HG03060 (cell line): ENCODE measurements at regions not wholly inside any gene's neighbourhood (a gene's known extent, or its start where the extent isn't known, plus 50 kb on each side); places are given as distances from the start of the nearest gene placed in this dataset.
"Not testable (repeated sequence)": the region's sequence is repeated elsewhere in the genome, so short reads cannot be mapped to it uniquely, and the experiment has no call there.

Experiments used
- ATAC-seq: cut with Tn5 transposase; IDR thresholded peaks from one replicate; pipeline ENCODE4 v1.9.1; 2021; ENCODE audit warnings: low read depth, moderate number of reproducible peaks; ENCODE audit not compliant: unreplicated experiment

DNA sequence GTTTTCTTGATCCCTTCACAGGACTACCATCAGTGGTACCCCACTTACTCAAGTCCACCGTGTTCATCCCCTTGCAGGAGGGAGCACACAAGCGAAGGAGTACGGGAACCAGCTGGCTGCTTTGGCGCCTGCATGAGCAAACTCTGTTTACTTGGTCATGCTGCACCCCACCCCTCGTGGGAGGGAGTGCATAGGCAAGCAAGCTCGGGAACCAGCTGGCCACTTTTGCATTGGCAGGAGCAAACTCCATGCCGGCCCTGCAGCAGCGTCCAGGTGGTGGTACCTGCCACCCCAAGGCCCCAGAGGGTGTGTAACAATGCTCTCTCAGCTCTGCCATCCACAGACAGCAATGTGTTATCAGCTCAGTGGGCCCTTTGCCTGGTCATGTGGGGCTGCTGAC, 737.8 kb downstream of the FAM181B start:
- ATAC-seq: no peak

DNA sequence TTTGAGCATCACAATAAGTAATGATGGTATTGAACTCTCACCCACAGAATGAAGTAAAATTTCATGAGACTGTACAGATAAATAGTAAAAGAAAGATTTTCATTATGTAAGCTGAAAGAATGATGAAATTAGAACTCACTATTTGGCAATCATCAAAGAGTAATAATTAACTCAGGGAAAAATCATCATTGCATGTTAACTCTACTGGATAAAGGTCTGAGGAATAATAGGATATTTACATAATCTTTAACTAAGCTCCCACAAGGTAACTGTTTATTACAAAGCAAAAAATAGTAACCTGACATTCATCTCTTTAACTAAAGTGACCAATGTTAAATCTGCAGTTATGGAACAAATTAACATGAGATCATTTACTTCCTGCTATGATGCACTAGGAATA, 739.9 kb downstream of the FAM181B start:
- no peak for ATAC-seq

DNA sequence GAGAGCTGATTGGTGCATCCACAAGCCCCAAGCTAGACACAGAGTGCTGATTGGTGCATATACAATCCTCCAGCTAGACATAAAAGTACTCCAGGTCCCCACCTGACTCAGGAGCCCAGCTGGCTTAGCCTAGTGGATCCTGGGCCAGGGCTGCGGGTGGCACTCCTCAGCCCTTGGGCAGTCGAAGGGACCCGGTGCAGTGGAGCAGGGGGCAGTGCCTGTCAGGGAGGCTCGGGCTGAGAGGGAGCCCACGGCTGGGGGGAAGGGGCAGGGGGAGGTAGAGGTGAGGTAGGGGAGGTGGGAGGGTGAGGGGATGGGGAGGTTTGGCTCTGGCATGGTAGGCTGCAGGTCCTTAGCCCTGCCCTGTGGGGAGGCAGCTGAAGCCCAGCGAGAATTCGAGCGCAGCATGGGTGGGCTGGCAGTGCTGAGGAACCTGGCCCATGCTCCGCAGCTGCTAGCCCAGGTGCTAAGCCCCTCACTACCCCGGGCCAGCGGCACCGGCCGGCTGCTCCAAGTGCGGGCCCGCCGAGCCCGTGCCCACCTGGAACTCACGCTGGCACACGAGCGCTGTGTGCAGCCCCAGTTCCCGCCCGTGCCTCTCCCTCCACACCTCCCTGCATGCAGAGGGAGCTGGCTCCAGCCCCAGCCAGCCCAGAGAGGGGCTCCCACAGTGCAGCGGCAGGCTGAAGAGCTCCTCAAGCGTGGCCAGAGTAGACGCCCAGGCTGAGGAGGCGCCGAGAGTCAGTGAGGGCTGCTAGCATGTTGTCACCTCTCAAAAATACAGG, 742.8 kb downstream of the FAM181B start:
- no peak for ATAC-seq

DNA sequence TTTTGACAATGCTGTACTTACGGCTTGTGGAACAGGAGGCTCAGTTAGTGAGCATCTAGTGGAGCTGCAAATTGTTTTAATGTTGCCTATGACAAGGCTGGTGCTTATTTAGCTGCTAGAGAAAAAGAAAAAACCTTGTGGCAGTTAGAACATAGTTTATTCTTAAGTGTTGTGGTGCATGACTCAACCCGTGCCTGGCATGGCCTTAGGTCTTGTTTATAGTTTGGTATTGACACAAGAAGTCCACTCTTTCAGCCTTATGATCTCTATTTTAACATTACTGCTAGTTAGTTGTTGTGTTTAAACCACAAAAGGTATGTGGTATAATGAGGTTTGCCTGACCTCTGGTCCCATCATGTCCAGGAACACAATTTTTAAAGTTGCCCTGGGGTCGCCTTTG, 744.6 kb downstream of the FAM181B start:
- no peak for ATAC-seq

DNA sequence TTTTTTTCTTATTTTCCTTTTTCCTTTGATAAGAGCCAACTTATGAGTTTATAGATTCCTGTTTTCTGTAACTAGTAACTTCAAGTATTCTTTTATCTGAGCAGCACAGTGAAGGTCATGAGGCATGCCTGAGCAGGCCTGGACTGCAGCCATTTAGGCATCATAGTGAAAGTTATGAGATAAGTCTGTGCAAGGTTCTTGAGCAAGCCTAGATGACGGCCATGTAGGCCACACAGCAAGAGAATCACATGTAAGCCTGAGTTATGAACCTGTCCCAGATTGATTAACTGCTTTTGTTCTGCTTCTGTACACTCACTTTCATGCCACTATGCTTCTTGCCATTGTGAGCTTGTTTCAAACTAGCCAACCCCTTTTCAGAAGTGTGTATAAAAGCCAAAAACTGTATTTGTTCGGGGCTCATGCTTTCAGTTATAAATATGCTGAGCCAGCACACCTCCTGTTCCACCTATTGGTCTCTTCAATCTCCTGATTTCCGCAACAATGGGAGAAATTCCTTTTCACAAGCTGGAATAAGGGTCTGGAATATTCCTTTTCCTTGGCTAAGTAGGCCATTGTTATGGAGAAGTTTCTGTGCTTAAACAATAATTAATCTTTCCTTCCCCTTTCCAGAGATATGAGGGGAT, 745.7 kb downstream of the FAM181B start:
- no peak for ATAC-seq

DNA sequence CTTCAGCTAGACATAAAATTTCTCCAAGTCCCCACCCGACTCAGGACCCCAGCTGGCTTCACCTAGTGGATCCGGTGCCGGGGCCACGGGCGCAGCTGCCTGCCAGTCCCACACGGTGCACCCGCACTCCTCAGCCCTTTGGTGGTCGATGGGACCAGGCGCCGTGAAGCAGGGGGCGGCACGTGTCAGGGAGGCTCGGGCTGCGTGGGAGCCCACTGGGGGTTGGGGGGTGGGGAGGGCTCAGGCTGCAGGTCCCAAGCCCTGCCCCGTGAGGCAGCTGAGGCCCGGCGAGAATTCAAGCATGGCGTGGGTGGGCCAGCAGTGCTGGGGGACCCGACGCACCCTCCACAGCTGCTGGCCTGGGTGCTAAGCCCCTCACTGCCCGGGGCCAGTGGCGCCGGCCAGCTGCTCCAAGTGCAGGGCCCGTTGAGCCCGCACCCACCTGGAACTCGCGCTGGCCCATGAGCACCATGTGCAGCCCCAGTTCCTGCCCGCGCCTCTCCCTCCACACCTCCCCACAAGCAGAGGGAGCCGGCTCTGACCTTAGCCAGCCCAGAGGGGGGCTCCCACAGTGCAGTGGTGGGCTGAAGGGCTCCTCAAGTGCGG, 747.0 kb downstream of the FAM181B start:
- no peak for ATAC-seq

DNA sequence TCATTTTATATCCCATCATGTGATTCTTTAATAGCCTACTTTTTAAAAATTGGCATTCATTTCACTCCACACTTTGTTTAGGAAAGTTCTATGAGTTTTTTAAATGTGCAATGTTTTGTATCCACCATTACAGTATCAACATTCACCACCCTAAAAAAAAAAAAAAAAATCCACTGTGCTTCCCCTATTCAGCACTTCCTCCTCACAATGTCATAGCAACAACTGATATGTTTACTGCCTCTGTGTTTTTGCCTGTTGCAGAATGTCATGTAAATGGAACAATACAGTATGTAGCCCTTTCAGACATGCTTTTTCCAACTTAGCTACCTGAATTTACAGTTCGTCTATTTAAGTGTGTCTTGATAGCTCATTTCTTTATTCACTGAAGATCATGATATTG, 754.2 kb downstream of the FAM181B start:
- no peak for ATAC-seq

DNA sequence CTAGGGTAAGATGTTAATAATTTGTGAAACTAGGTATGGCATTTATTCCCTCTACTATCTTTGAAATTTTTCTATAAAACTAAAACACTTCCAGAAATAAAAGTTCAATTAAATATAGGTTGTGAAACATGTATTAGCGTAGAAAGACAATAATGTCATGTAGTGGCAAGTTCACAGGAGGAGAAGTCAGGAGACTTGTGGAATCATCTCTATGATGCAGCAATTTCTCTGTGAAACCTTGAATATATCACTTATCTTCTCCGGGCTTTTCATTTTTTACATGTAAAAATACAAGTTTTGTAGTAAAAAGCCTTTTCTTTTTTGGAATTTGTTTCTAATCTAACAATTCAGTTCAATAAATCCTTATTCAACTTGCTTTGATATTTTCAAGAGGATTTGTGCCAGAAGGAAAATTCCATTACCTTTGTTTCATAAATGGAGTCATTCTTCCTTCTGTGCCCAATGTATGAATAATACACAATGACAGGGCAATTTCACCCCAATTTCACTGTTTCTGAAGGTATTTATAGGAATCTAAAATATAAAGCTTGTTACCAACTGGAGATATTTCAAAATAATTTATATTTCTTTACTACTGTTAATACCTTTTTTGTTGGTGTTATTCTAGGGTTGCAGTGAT, 758.3 kb downstream of the FAM181B start:
- ATAC-seq: no peak

DNA sequence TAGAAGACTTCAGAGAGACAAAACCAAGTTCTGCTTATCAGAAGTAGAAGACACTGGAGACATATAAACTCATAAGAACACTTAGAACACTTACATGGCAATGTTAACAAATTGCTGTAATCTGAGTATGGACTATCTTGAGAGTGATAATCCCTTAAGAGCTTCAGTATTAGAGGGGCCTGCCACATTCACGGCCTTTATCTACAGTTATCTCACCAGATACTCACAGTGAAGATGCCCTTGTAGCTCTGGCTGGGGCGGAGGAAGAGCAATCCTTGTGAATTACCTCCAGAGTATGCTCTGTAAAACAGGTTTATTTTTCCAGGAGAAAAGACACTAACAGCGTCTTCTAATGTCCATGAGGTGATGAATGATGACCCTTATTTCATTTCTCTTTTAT, 762.8 kb downstream of the FAM181B start:
- no peak for ATAC-seq

DNA sequence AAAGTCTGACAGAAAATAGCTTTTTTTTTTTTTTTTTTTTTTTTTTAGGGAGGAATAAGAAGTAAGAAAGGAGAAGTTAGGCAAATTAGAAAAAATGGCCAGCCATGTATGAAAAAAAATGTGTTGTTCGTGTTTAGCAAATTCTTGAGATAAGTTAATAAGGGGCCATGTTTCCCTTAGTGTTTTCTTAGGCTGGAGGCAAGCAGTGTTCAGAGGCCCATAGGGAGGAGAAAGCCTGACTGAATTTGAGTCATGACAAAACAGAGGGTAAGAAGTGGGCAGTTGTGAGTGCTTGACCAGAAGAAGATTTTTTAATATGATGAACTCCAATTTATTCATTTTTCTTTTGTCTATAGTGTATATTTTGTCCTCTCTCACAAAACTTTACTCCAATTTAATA, 766.4 kb downstream of the FAM181B start:
- ATAC-seq: no peak

DNA sequence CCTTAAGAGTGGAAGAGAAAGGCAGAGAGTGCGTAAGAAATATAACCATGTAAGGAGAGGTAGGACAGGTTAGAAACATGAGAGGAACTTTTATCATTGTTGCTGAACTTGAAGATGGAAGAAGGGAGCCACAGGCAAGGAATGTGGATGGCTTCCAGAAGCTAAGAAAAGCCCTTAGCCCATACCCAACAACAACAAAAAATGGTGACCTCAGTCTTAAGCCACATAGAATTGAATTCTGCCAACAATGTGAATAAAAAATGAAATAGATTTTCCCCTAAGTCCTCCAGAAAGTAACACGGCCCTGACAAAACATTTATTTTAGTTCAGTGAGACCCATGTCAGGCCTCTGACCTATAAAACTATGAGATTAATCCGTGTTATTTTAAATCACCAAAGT, 767.3 kb downstream of the FAM181B start:
- ATAC-seq: no peak

DNA sequence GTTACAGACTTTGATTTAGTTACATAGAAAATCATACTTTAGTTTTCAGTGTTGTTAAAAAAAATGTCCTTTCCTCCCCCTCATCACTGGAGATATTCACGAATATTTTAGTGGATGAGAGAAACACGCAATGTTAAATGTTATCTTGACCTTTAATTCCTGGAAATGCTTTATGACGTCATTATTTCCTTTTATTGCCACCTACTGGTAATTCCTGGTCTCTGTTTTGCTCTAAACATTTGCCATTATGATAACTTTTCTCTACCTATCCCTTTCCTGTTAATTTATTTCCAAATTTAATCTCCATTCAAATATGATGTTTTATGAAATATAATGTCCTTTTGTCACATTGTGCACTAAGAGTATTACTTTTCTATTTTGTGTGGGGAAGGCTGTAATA, 770.6 kb downstream of the FAM181B start:
- ATAC-seq: no peak

DNA sequence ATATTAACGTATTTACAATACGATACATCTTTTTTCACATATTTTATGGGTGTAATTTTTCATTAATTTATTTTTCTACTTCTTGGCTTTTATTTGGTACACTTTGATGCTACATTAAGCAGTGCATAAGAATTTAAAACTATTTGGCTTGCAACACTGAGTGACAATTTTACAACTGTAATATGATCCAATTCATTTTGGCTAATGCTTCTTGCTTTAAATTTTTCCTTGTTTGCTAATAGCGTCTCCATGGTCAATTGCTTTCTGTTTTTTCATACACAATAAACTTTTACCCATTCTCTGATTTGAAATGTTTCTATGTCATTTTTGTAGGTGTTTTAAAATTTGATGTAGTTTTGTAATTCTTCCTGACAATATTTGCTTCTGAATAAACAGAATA, 773.2 kb downstream of the FAM181B start:
- no peak for ATAC-seq

DNA sequence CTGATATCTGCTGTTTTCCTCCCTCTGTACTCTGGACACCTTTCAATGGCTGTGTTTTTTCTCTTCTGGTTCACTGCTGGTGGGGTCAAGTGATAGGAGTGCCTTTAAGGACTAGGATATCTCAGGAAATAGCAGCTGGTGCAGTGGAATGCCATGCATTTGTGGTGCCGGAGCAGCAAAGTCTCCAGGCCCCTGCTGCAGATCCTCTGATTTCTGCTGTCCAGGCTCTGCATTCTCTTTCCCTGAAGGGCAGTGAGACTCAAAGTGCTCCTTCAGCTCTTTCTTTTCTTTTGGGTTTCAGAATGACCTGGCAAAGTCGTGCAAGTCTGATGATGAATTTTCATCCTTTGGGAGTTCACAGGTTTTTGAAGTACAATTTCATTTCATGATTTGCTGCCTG, 774.3 kb downstream of the FAM181B start:
- no peak for ATAC-seq

DNA sequence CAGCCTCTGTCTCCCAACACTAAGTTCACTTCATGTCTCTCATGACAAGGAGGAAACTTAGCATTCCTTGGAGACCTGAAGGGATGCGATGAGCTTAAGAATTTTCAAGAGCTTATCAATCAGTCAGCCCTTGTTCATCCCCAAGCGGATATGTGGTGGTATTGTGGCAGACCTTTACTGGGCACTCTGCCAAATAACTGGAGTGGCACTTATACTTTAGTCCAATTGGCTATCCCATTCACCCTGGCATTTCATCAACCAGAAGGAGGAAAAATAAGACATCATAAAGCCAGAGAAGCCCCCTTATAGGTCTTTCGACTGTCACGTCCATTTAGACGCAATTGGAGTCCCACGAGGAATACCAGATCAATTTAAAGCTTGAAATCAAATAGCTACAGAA, 779.4 kb downstream of the FAM181B start:
- ATAC-seq: not testable (repeated sequence)

DNA sequence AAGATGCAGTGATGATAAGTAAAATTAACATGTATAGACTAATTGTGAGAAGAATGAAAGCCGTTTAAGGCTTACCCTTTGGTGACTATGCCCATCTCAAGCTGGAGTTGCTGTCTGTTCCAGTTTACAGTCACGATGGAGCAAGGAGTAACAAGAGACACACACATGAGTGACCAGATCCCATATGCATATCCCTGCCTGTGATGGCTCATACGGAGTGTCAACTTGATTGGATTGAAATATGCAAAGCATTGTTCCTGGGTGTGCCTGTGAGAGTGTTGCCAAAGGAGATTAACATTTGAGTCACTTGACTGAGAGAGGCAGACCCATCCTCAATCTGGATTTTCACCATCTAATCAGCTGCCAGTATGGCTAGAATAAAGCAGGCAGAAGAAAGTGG, 786.8 kb downstream of the FAM181B start:
- no peak for ATAC-seq

DNA sequence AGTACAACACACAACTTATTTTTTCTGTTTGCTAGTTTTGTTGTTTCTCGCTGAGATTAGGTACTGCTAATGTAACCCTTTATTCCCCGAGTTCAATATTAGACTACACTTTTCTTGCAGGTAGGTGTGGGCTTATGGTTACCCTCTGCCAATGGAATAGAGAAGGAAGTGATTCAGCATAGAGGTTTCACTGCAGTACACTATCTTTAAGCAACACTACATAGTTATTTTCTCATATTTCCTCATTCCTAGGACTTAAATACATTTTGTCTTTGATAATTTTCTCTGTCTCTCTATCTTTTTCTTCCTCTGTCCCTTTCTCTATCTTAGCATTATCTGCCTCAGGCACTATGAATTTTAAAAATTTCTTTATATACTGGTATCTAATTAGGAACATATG, 791.0 kb downstream of the FAM181B start:
- ATAC-seq: no peak

DNA sequence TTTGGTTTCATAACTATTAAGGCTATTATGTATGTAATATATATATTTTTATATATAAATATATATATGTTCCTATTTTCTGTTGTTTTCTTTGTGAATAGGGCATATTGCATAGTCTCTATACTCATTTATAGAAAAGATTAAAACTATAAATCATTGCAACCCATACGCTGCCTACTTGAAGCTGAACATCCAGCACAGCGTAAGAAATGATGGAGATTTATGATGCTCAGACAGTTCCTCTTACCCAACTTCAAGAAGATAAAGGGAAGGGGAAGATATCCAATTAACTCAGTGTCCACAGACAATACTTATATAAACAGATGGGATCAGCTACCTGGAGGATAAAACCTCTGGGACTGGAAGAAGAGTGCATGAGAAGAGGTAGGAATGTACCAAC, 791.7 kb downstream of the FAM181B start:
- no peak for ATAC-seq

DNA sequence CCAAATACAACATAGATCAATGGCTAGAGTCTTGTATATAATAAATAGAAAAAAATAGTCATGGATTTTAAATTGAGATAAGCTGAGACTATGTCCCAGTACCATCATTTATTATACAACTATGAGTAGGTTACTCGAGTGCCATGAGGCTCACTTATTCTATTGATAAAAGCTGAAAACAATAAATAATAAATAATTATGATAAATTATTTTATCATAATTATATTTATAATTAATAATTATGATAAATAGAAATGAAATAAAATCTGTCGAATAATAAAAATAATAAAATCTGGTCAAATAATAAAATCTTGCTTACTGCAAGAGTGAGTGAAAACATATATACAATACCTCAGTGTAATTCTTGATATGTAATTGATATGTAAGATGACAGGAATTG, 801.4 kb downstream of the FAM181B start:
- ATAC-seq: no peak

DNA sequence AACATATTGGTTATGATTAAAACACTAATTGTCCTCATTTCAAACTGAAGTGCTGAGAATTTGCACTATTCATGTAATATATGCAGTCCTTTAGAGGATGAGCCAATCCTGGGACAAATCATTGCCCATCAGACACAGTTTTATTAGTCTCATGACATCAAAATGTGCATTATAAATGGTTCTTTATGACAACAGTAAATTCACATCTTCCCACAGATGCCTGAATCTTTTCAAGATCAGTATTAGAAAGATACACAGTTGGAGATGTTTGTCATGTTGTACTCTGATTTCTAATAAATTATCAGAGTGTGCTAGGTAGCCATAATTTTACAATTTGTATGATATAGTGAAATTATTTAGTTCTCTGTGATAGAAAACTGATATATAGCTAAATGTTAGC, 813.5 kb downstream of the FAM181B start:
- no peak for ATAC-seq

DNA sequence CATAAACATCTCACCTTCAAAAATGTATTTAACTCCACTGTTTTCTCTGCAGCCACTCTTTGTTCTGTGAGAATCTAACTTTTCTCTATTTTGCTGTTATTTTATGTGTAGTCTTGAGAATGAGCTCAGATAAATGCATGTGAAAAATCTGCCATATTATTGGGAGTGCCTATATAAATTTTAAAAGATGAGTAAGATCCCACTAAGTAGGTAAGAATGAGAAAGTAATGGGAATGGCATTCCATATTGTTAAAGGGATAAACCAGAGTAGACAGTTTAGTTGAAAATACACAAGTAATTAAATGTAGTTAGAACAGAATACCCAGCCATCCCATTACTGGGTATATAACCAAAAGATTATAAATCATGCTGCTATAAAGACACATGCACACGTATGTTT, 817.2 kb downstream of the FAM181B start:
- no peak for ATAC-seq

DNA sequence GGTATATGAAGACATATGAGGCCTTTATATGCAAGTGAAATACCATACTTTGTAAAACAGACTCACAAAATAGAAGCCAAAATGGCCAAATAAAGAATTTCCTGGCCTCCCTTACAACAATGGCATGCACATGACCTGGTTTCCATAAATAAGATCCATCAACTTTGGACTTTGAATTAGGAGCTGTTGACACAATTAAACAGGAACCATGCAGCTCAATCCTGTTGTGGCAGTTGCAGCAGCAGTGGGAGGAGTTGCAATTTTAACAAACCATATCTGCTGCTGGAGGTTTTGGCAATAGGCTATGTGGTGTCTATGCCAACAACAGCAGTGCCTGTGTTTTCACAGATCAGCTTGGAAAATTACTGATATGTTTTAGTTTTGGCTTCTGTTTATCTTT, 818.6 kb downstream of the FAM181B start:
- no peak for ATAC-seq
